Neutrophil (primary cell): ENCODE measurements at regions not wholly inside any gene's neighbourhood (a gene's known extent, or its start where the extent isn't known, plus 50 kb on each side); places are given as distances from the start of the nearest gene placed in this dataset.

Experiments used
- H3K27ac ChIP-seq: fragments of 200-600 bp; sonication (generic); 2 replicates; pipeline ENCODE4 v1.5.1; 2016; ENCODE audit warnings: mild to moderate bottlenecking, moderate library complexity
- H3K27me3 ChIP-seq: fragments of 200-600 bp; sonication (generic); 2 replicates; pipeline ENCODE4 v1.6.0; 2016; ENCODE audit warnings: mild to moderate bottlenecking
- H3K36me3 ChIP-seq: fragments of 200-600 bp; sonication (generic); 2 replicates; pipeline ENCODE4 v1.5.1; 2017
- H3K4me1 ChIP-seq, 2 experiments: fragments of 200-600 bp in 1 of 2; sonication (generic) in 1 of 2; 1 replicate in 1 of 2; 2 replicates in 1 of 2; pipeline versions ENCODE4 v1.5.1 to v1.6.1; 2013 to 2016; ENCODE audit warnings: low read depth in 1 of 2, low read length in 1 of 2, mild to moderate bottlenecking in 1 of 2, moderate library complexity in 1 of 2; ENCODE audit not compliant: control insufficient read depth in 1 of 2, insufficient read depth in 1 of 2
- H3K4me3 ChIP-seq, 2 experiments: fragments of 200-600 bp in 1 of 2; sonication (generic) in 1 of 2; 1 replicate in 1 of 2; 2 replicates in 1 of 2; pipeline ENCODE4 v1.5.1; 2013 to 2016; ENCODE audit warnings: low read depth in 1 of 2, low read length in 1 of 2, mild to moderate bottlenecking in 1 of 2, moderate library complexity in 1 of 2
- H3K9me3 ChIP-seq: fragments of 200-600 bp; sonication (generic); 2 replicates; pipeline ENCODE4 v1.5.1; 2016
- TF ChIP-seq, protein P1 (sequence below): fragments of 200-600 bp; sonication (generic); IDR thresholded peaks from 2 replicates; pipeline ENCODE4 v1.5.1; 2016; ENCODE audit warnings: antibody characterized with exemption

DNA sequence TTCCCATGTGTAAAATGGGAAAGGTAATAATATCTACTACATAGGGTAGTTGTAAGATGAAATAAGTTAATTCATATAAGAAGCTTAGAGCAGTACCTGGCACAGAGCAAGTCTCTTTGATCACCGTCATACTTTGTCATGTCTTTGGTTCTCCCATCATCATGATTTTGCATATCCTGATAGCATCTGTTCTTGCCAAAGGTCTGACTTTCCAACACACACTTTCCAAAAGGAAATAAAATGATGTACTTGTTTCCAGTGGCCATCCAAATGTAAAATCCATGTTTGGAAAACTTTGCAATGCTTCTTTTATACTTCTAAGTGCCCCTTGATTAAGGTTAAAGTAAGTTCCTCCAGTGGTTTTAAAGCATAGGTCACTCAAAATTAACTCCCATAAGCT is 266.9 kb upstream of the PTGER4 start:
- Histone ChIP-seq H3K4me3 (no peak overlapping the region), H3K9me3 (no peaks in the 10 kb centered on the region), H3K27ac (no peak overlapping the region), H3K27me3 (no peaks in the 10 kb centered on the region), H3K36me3 (no peaks in the 10 kb centered on the region), H3K4me1 (peaks cover 47 to 48% of the 10 kb centered on the region in 2 experiments)
- TF ChIP-seq, protein P1, sequence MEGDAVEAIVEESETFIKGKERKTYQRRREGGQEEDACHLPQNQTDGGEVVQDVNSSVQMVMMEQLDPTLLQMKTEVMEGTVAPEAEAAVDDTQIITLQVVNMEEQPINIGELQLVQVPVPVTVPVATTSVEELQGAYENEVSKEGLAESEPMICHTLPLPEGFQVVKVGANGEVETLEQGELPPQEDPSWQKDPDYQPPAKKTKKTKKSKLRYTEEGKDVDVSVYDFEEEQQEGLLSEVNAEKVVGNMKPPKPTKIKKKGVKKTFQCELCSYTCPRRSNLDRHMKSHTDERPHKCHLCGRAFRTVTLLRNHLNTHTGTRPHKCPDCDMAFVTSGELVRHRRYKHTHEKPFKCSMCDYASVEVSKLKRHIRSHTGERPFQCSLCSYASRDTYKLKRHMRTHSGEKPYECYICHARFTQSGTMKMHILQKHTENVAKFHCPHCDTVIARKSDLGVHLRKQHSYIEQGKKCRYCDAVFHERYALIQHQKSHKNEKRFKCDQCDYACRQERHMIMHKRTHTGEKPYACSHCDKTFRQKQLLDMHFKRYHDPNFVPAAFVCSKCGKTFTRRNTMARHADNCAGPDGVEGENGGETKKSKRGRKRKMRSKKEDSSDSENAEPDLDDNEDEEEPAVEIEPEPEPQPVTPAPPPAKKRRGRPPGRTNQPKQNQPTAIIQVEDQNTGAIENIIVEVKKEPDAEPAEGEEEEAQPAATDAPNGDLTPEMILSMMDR = no peak

DNA sequence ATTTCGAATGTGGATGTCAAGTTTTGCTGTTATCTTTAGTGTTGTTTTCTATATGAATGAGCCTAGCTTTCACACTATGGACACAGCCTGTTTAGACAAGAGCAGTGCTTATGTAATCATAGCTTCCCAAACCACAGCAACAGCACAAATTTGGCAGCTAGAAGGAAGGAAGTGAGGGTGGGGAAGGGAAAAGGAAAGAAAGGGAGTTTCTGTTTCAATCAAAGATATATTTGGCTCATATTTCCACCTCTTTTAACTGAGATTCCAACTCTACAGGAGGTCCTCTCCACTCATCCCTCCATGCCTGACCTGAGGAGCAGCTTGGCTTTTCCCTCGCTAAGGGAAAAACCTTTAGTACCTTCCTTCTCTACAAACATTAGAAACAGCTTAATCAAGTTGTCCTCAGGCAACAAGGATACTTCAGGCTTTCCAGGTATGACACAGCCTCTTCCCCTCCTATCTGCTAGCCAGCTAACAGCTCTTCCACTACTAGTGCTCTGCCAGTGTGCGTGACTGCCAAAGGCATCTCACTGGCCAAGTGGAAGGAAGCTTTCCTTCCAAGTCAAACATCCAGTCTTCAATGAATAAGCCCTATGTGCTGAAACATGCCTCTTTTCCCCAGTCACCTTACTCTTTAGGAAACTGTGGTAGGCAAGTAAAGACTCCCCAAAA is 268.6 kb upstream of the PTGER4 start:
- no peaks in the 10 kb centered on the region for H3K36me3 ChIP-seq
- peak overlapping the region; percentile 43 to 44 for H3K4me3 ChIP-seq
- H3K9me3 ChIP-seq = no peaks in the 10 kb centered on the region
- H3K4me1 ChIP-seq = peaks cover 64 to 65% of the 10 kb centered on the region in 2 experiments
- H3K27ac ChIP-seq = peak overlapping the region; percentile 89
- TF ChIP-seq, protein P1 = no peak
- H3K27me3 ChIP-seq = no peaks in the 10 kb centered on the region

DNA sequence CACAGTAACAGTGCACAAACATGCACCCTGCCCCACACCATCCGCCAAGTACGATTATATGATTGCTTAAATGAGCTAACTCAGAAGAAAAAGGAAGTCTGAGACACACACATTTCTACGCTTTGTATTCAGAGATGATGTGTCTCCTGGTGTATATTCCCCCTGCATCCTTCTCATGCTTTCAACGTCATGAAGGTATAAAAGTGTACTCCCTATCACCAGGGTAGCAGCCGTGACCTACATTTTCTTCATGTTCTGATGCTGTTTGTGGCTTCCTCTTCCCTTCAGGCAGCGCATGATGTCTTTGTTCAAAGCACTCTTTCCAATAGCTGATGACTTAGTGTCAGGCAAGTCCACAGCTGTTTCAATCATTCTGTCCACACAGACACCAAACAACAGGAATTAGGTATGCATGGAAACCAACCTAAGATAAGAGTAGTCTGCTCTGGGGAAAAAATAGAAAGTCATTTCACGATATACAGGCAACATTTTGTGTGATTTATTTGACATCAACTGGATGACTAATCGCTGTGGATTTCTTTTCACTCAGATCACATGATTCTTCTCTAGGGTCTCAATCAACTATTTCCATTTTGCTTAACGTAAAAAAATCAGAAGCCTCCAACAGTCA is 269.4 kb upstream of the PTGER4 start:
- Histone ChIP-seq H3K4me3 (peak overlapping the region; percentile 43 to 44), H3K36me3 (no peaks in the 10 kb centered on the region), H3K27ac (peak overlapping the region; percentile 89), H3K27me3 (no peaks in the 10 kb centered on the region), H3K9me3 (no peaks in the 10 kb centered on the region), H3K4me1 (peaks cover 71 to 72% of the 10 kb centered on the region in 2 experiments)
- TF ChIP-seq, protein P1 = no peak

DNA sequence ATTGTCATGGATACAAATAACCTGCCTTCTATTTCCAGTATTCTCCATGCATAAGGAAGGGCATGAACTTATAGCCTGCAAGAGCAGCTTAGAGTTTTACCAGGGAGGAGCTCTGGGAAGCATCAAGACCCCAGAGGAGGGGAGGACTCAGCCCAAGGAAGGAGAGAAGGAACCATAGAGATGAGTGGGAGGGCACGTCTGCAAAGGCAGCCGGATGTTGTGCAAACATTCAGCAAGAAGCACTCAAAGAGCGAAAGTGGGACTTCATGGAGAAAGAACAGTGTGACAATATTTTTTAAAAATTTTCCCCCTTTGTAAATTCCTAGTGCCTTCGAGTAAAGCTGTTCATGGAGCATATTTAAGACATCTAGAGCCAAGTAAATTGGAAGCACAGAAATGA is 270.1 kb upstream of the PTGER4 start:
- TF ChIP-seq, protein P1 = no peak
- peaks cover 79 to 80% of the 10 kb centered on the region in 2 experiments for H3K4me1 ChIP-seq
- H3K36me3 ChIP-seq = no peaks in the 10 kb centered on the region
- peak overlapping the region; percentile 89 for H3K27ac ChIP-seq
- peak overlapping the region; percentile 43 to 44 for H3K4me3 ChIP-seq
- no peaks in the 10 kb centered on the region for H3K9me3 ChIP-seq
- no peaks in the 10 kb centered on the region for H3K27me3 ChIP-seq

DNA sequence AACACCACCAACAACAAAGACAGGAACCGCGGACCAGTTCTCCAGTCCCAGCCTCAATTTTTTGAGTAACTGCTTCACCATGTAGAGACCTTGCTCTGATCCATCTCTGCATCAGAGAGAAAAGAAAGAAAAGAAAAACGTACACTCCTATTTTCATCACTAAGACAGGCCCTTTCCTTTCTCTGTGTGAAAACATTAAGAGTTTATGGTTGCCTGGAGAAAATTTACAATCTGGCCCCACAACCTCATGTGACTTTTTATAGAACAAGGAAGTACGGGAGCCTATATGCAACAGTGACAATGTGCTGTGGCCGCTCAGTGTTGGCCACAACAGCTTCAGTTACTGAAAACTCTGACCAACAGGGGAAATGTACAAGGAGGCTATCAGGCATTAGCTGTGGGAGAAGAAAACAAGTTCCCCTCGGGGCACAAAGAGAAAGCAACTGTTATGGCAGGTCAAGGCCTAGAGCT is 272.9 kb upstream of the PTGER4 start:
- H3K27ac ChIP-seq = peak overlapping the region; percentile 89
- H3K27me3 ChIP-seq = no peaks in the 10 kb centered on the region
- H3K4me1 ChIP-seq = peaks cover 84 to 86% of the 10 kb centered on the region in 2 experiments
- TF ChIP-seq, protein P1 = peak; percentile 52
- H3K36me3 ChIP-seq = no peaks in the 10 kb centered on the region
- H3K9me3 ChIP-seq = no peaks in the 10 kb centered on the region
- H3K4me3 ChIP-seq = peak overlapping the region in 1 of 2 experiments; percentile 19
